ENCODE measurements at regions not wholly inside any gene's neighbourhood (a gene's known extent, or its start where the extent isn't known, plus 50 kb on each side); places are given as distances from the start of the nearest gene placed in this dataset.
"Not testable (repeated sequence)": the region's sequence is repeated elsewhere in the genome, so short reads cannot be mapped to it uniquely, and the experiment has no call there.

DNA sequence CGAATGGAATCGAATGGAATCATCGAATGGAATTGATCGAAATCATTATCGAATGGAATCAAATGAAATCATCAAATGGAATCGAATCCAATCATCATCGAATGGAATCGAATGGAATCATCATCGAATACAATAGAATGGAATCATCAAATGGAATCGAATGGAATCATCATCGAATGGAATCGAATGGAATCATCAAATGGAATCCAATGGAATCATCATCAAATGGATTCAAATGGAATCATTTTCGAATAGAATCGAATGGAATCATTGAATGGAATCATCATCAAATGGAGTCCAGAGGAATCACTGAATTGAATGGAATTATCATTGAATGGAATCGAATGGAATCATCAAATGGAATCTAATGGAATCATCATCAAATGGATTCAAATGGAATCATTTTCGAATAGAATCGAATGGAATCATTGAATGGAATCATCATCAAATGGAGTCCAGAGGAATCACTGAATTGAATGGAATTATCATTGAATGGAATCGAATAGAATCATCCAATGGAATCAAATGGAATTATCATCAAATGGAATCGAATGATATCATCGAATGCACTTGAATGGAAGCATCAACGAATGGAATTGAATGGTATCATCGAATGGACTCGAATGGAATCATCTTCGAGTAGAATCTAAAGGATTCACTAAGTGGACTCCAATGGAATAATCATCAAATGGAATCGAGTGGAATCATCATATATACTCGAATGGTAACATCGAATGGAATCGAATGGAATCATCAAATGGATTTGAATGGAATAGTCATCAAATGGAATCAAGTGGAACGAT is 230.3 kb downstream of the SHCBP1 start:
- H2AK5ac ChIP-seq (ENCODE audit: low read length); H3K79me1 ChIP-seq (ENCODE audit: low read length); H2BK120ac ChIP-seq (ENCODE audit: insufficient read depth, low read length, poor library complexity); H2BK12ac ChIP-seq (ENCODE audit: low read length); H3K36me3 ChIP-seq (ENCODE audit: control insufficient read depth in 1 of 2, insufficient read depth in 2 of 2, low read length in 2 of 2); H3K27ac ChIP-seq (ENCODE audit: low read depth, low read length); H2BK5ac ChIP-seq (ENCODE audit: low read depth, low read length, poor library complexity); H3K9ac ChIP-seq (ENCODE audit: low read length); H3K27me3 ChIP-seq (ENCODE audit: insufficient read depth, low read length); H3K79me2 ChIP-seq (ENCODE audit: control insufficient read depth, insufficient read depth, low read length, poor library complexity); H3K18ac ChIP-seq (ENCODE audit: low read length); H2AFZ ChIP-seq (ENCODE audit: insufficient read depth, low read length, poor library complexity); H4K8ac ChIP-seq (ENCODE audit: low read depth, low read length); H4K91ac ChIP-seq (ENCODE audit: low read depth, low read length); H3K9me3 ChIP-seq (ENCODE audit: insufficient read depth, low read depth, low read length); H3K4me1 ChIP-seq (ENCODE audit: control insufficient read depth in 1 of 2, insufficient read depth in 2 of 2, low read length in 2 of 2); H3K4ac ChIP-seq (ENCODE audit: low read depth, low read length); H3K4me2 ChIP-seq (ENCODE audit: low read length); H3K23ac ChIP-seq (ENCODE audit: low read length); H3K14ac ChIP-seq (ENCODE audit: low read length); H4K12ac ChIP-seq (ENCODE audit: low read depth, low read length); H3K4me3 ChIP-seq (ENCODE audit: low read depth, low read length): not testable (repeated sequence)
- peak in 1 of 2 donors; percentile 29 for DNase-seq
- 98% methylated on average over 5 of the region's 29 CpGs for WGBS (ENCODE audit: extremely low coverage, insufficient coverage, insufficient read length)

DNA sequence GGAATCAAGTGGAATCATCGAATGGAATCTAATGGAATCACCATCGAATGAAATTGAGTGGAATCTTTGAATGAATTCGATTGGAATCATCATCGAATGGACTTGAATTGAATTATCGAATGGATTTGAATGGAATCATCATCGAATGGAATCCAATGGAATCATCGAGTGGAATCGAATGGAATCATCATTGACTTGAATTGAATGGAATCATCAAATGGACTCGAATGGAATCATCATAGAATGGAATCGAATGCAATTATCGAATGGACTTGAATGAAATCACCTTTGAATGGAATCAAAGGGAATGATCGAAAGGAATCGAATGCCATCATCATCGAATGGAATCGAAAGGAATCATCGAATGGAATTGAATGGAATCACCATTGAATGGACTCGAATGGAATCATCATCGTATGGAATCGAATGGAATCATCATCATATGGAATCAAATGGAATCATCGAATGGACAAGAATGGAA is 231.6 kb downstream of the SHCBP1 start:
- H2BK5ac ChIP-seq (ENCODE audit: low read depth, low read length, poor library complexity); H3K4ac ChIP-seq (ENCODE audit: low read depth, low read length); H3K4me2 ChIP-seq (ENCODE audit: low read length); H3K36me3 ChIP-seq (ENCODE audit: control insufficient read depth in 1 of 2, insufficient read depth in 2 of 2, low read length in 2 of 2); H3K9ac ChIP-seq (ENCODE audit: low read length); H2BK12ac ChIP-seq (ENCODE audit: low read length); H3K18ac ChIP-seq (ENCODE audit: low read length); H3K4me3 ChIP-seq (ENCODE audit: low read depth, low read length); H4K8ac ChIP-seq (ENCODE audit: low read depth, low read length); H2AFZ ChIP-seq (ENCODE audit: insufficient read depth, low read length, poor library complexity); H3K4me1 ChIP-seq (ENCODE audit: control insufficient read depth in 1 of 2, insufficient read depth in 2 of 2, low read length in 2 of 2); H3K9me3 ChIP-seq (ENCODE audit: insufficient read depth, low read depth, low read length); H2AK5ac ChIP-seq (ENCODE audit: low read length); H2BK120ac ChIP-seq (ENCODE audit: insufficient read depth, low read length, poor library complexity); H3K14ac ChIP-seq (ENCODE audit: low read length); H3K79me1 ChIP-seq (ENCODE audit: low read length); H4K91ac ChIP-seq (ENCODE audit: low read depth, low read length); H3K27me3 ChIP-seq (ENCODE audit: insufficient read depth, low read length); H3K23ac ChIP-seq (ENCODE audit: low read length); H4K12ac ChIP-seq (ENCODE audit: low read depth, low read length); H3K79me2 ChIP-seq (ENCODE audit: control insufficient read depth, insufficient read depth, low read length, poor library complexity); H3K27ac ChIP-seq (ENCODE audit: low read depth, low read length): not testable (repeated sequence)
- peak; percentile 35 to 96 for DNase-seq
- 100% methylated on average over 2 of the region's 20 CpGs for WGBS (ENCODE audit: extremely low coverage, insufficient coverage, insufficient read length)

DNA sequence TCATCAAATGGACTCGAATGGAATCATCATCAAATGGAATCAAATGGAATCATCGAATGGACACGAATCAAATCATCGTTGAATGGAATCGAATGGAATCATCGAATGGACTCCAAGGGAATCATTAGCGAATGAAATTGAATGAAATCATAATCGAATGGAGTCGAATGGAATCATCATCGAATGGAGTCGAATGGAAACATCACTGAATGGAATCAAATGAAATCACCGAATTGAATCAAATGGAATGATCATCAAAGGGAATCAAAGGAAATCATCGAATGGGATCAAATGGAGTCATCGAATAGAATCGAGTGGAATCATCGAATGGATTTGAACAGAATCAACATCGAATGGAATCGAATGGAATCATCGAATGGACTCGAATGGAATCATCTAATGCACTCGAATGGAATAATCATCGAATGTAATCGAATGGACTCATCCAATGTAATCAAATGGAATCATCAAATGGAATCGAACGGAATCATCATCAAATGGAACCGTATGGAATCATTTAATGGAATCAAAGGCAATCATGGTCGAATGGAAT is 232.2 kb downstream of the SHCBP1 start:
- DNase-seq, result not testable (repeated sequence)
- no CpG with 5 or more reads among the region's 27 CpGs for WGBS (ENCODE audit: extremely low coverage, insufficient coverage, insufficient read length)

DNA sequence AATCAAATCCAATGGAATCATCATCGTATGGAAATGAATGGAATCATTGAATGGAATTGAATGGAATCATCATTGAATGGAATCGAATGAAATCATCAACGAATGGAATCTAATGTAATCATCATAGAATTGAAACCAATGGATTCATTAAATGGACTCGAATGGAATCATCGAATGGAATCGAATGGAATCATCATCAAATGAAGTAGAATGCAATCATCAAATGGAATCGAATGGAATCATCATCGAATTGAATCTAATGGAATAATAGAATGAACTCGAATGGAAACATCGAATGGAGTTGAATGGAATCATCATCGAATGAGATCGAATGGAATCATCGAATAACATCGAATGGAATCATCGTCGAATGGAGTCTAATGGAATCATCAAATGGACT is 232.8 kb downstream of the SHCBP1 start:
- H3K4me1 ChIP-seq (ENCODE audit: control insufficient read depth in 1 of 2, insufficient read depth in 2 of 2, low read length in 2 of 2); H3K14ac ChIP-seq (ENCODE audit: low read length); H4K91ac ChIP-seq (ENCODE audit: low read depth, low read length); H2BK12ac ChIP-seq (ENCODE audit: low read length); H3K27me3 ChIP-seq (ENCODE audit: insufficient read depth, low read length); H4K8ac ChIP-seq (ENCODE audit: low read depth, low read length); H3K27ac ChIP-seq (ENCODE audit: low read depth, low read length); H2AK5ac ChIP-seq (ENCODE audit: low read length); H3K9ac ChIP-seq (ENCODE audit: low read length); H3K36me3 ChIP-seq (ENCODE audit: control insufficient read depth in 1 of 2, insufficient read depth in 2 of 2, low read length in 2 of 2); H3K9me3 ChIP-seq (ENCODE audit: insufficient read depth, low read depth, low read length); H2BK120ac ChIP-seq (ENCODE audit: insufficient read depth, low read length, poor library complexity); H3K23ac ChIP-seq (ENCODE audit: low read length); H3K4ac ChIP-seq (ENCODE audit: low read depth, low read length); H3K4me2 ChIP-seq (ENCODE audit: low read length); H3K18ac ChIP-seq (ENCODE audit: low read length); H3K79me2 ChIP-seq (ENCODE audit: control insufficient read depth, insufficient read depth, low read length, poor library complexity); H2BK5ac ChIP-seq (ENCODE audit: low read depth, low read length, poor library complexity); H3K79me1 ChIP-seq (ENCODE audit: low read length); H2AFZ ChIP-seq (ENCODE audit: insufficient read depth, low read length, poor library complexity); H3K4me3 ChIP-seq (ENCODE audit: low read depth, low read length); H4K12ac ChIP-seq (ENCODE audit: low read depth, low read length): not testable (repeated sequence)
- WGBS (ENCODE audit: extremely low coverage, insufficient coverage, insufficient read length), result no CpG with 5 or more reads among the region's 16 CpGs
- DNase-seq, result peak in 1 of 2 donors; percentile 17

More for the DNA sequence above, 232.2 kb downstream of the SHCBP1 start:
- not testable (repeated sequence) for H2BK120ac ChIP-seq (ENCODE audit: insufficient read depth, low read length, poor library complexity); H4K91ac ChIP-seq (ENCODE audit: low read depth, low read length); H3K79me1 ChIP-seq (ENCODE audit: low read length); H2BK12ac ChIP-seq (ENCODE audit: low read length); H3K18ac ChIP-seq (ENCODE audit: low read length); H3K4me2 ChIP-seq (ENCODE audit: low read length); H3K9ac ChIP-seq (ENCODE audit: low read length); H3K36me3 ChIP-seq (ENCODE audit: control insufficient read depth in 1 of 2, insufficient read depth in 2 of 2, low read length in 2 of 2); H3K9me3 ChIP-seq (ENCODE audit: insufficient read depth, low read depth, low read length); H3K27ac ChIP-seq (ENCODE audit: low read depth, low read length); H3K4me1 ChIP-seq (ENCODE audit: control insufficient read depth in 1 of 2, insufficient read depth in 2 of 2, low read length in 2 of 2); H2AK5ac ChIP-seq (ENCODE audit: low read length); H4K12ac ChIP-seq (ENCODE audit: low read depth, low read length); H3K27me3 ChIP-seq (ENCODE audit: insufficient read depth, low read length); H3K4ac ChIP-seq (ENCODE audit: low read depth, low read length); H3K79me2 ChIP-seq (ENCODE audit: control insufficient read depth, insufficient read depth, low read length, poor library complexity); H2AFZ ChIP-seq (ENCODE audit: insufficient read depth, low read length, poor library complexity); H4K8ac ChIP-seq (ENCODE audit: low read depth, low read length); H2BK5ac ChIP-seq (ENCODE audit: low read depth, low read length, poor library complexity); H3K14ac ChIP-seq (ENCODE audit: low read length); H3K23ac ChIP-seq (ENCODE audit: low read length); H3K4me3 ChIP-seq (ENCODE audit: low read depth, low read length)

Measured in trophoblast cell (in vitro differentiated cells and primary cell).